ENCODE measurements at regions not wholly inside any gene's neighbourhood (a gene's known extent, or its start where the extent isn't known, plus 50 kb on each side); places are given as distances from the start of the nearest gene placed in this dataset.

GRCh38 chr2:44110444-44110843, 58.2 kb upstream of the PPM1B start:
- POLR2A ChIA-PET (ENCODE audit: partially characterized antibody), result no interaction called here
- Histone ChIP-seq H3K23ac (ENCODE audit: insufficient read length) (no peak overlapping the region), H3K9ac (replicated peaks in 1 of 4; ENCODE audit: extremely low read depth in 1 of 4, low read depth in 3 of 4, low read length in 3 of 4) (no peak overlapping the region), H2BK120ac (replicated peaks; ENCODE audit: low read depth, low read length) (no peak overlapping the region), H3K79me1 (ENCODE audit: low read depth, low read length) (no peaks in the 10 kb centered on the region), H2BK12ac (ENCODE audit: low read depth, low read length) (no peak overlapping the region), H3K56ac (replicated peaks; ENCODE audit: insufficient read length, low read depth, low read length) (no peak overlapping the region), H2AFZ (ENCODE audit: low read length) (peak overlapping the region; percentile 10; the same call in 1 of the 2 replicates), H2BK5ac (ENCODE audit: low read depth, low read length) (no peak overlapping the region; the same call in 1 of the 2 replicates), H3K4ac (replicated peaks; ENCODE audit: insufficient read length, low read depth, low read length) (no peak overlapping the region), H4K8ac (ENCODE audit: extremely low read depth, insufficient read depth, low read length) (no peak overlapping the region), H3K4me2 (ENCODE audit: insufficient read depth in 1 of 2, low read depth in 2 of 2, low read length in 2 of 2) (no peak overlapping the region), H2BK15ac (ENCODE audit: low read length) (no peak overlapping the region), H3K79me2 (ENCODE audit: control insufficient read depth in 1 of 2, insufficient read depth in 2 of 2, low read length in 2 of 2) (no peaks in the 10 kb centered on the region), H3K14ac (ENCODE audit: insufficient read length) (no peak overlapping the region), H2AK5ac (ENCODE audit: low read depth, low read length) (no peak overlapping the region), H4K91ac (replicated peaks; ENCODE audit: insufficient read length, low read length) (no peak overlapping the region), H3K4me3 (ENCODE audit: extremely low read depth in 1 of 4, insufficient read depth in 2 of 4, low read depth in 3 of 4, low read length in 4 of 4) (no peak overlapping the region), H3K23me2 (ENCODE audit: low read depth, low read length) (no peaks in the 10 kb centered on the region; the same call in 1 of the 2 replicates), H4K5ac (ENCODE audit: insufficient read length, low read depth, low read length) (no peak overlapping the region), H3K4me1 (replicated peaks in 1 of 4; ENCODE audit: control insufficient read depth in 3 of 4, insufficient read depth in 4 of 4, low read length in 3 of 4) (no peaks in the 10 kb centered on the region), H2BK20ac (ENCODE audit: low read length) (peak overlapping the region; percentile 62; the same call in 1 of the 2 replicates), H3K36me3 (ENCODE audit: control insufficient read depth in 2 of 4, insufficient read depth in 4 of 4, low read length in 3 of 4) (no peaks in the 10 kb centered on the region), H3K27me3 (replicated peaks in 1 of 4; ENCODE audit: control insufficient read depth in 3 of 4, extremely low read depth in 1 of 4, insufficient read depth in 3 of 4, low read length in 3 of 4) (no peaks in the 10 kb centered on the region), H4K20me1 (replicated peaks in 1 of 2; ENCODE audit: control insufficient read depth in 1 of 2, insufficient read depth in 2 of 2, low read length in 2 of 2) (no peaks in the 10 kb centered on the region), H3K18ac (ENCODE audit: extremely low read depth, low read length) (no peak overlapping the region), H3K27ac (ENCODE audit: low read depth, low read length) (no peak overlapping the region), H3K9me3 (ENCODE audit: insufficient read depth in 2 of 2, low read depth in 1 of 2, low read length in 1 of 2) (no peaks in the 10 kb centered on the region)
- no peak for DNase-seq (ENCODE audit: low read depth in 1 of 2, low spot score in 2 of 2)
- FAIRE-seq, result no peak
- CTCF ChIA-PET (ENCODE audit: partially characterized antibody), result interaction anchor here (1.2 kb wide), 1 partner anchor 251 kb away, joined by 3 read pairs; the partner anchor contains the start of genes CAMKMT and PREPL
- 40% methylated on average over 2 of the region's 2 CpGs; no CpG with 5 or more reads in 1 of the 2 experiments for WGBS, 2 experiments (ENCODE audit: extremely low coverage in 1 of 2, insufficient coverage in 1 of 2, insufficient read length in 1 of 2, insufficient replicate concordance in 2 of 2, low coverage in 1 of 2, low lambda C conversion rate in 2 of 2, missing lambda C conversion rate in 1 of 2)
- TF ChIP-seq CREB1 (IDR thresholded peaks at IDR 0.05) (no peak), BCL11A (IDR thresholded peaks at IDR 0.05; ENCODE audit: low read depth in 2 of 2, low read length in 2 of 2) (no peak), RAD21 (IDR thresholded peaks at IDR 0.05 in 1 of 2, conservative IDR thresholded peaks at IDR 0.05 in 1 of 2; ENCODE audit: low read depth in 2 of 2, low read length in 2 of 2) (no peak), SIRT6 (IDR thresholded peaks at IDR 0.05; ENCODE audit: low read length) (no peak), MAFK (IDR thresholded peaks at IDR 0.05; ENCODE audit: low read depth, low read length) (no peak), POU5F1 (IDR thresholded peaks at IDR 0.05; ENCODE audit: low read depth, low read length) (no peak), ZNF274 (IDR thresholded peaks at IDR 0.05; ENCODE audit: borderline replicate concordance, extremely low read depth, low read length) (no peak), SRF (IDR thresholded peaks at IDR 0.05; ENCODE audit: low read depth, low read length) (no peak), GABPA (IDR thresholded peaks at IDR 0.05; ENCODE audit: borderline replicate concordance, insufficient read depth, low read length) (no peak), TBP (IDR thresholded peaks at IDR 0.05; ENCODE audit: low read depth, low read length) (no peak), EP300 (IDR thresholded peaks at IDR 0.05; ENCODE audit: borderline replicate concordance in 1 of 2, low read depth in 2 of 2, low read length in 2 of 2) (no peak), POLR2A (IDR thresholded peaks at IDR 0.05; ENCODE audit: control extremely low read depth in 1 of 2, low read depth in 2 of 2, low read length in 2 of 2) (no peak), SIN3A (conservative IDR thresholded peaks at IDR 0.05 in 1 of 2, IDR thresholded peaks at IDR 0.05 in 1 of 2; ENCODE audit: low read depth in 1 of 2, low read length in 2 of 2) (no peak), CBX5 (IDR thresholded peaks at IDR 0.05; ENCODE audit: low read depth, low read length) (no peak), ATF3 (IDR thresholded peaks at IDR 0.05; ENCODE audit: insufficient read depth, low read depth, low read length) (no peak)
